Astrocyte (in vitro differentiated cells and primary cell): ENCODE measurements at regions not wholly inside any gene's neighbourhood (a gene's known extent, or its start where the extent isn't known, plus 50 kb on each side); places are given as distances from the start of the nearest gene placed in this dataset.

Experiments used
- DNase-seq: peaks from one replicate; pipeline ENCODE4 v3.0.0-alpha.2; 2010; ENCODE audit warnings: low read depth
- FAIRE-seq: peaks from 2 replicates; lab custom pipeline; 2011; peaks lifted over from hg19 to GRCh38; lab: Jason Lieb, UNC
- H2AFZ ChIP-seq: 2 replicates; pipeline ENCODE4 v1.6.0; 2012; ENCODE audit warnings: low read depth, low read length, inconsistent platforms
- H3K27ac ChIP-seq: 2 replicates; pipeline ENCODE4 v1.5.1; 2011; ENCODE audit warnings: low read depth, low read length, inconsistent platforms
- H3K27me3 ChIP-seq: 2 replicates; pipeline ENCODE4 v1.6.0; 2011; ENCODE audit warnings: low read length, inconsistent platforms; ENCODE audit not compliant: insufficient read depth
- H3K36me3 ChIP-seq: 2 replicates; pipeline ENCODE4 v1.5.1; 2011; ENCODE audit warnings: low read length, inconsistent platforms; ENCODE audit not compliant: insufficient read depth
- H3K4me1 ChIP-seq: 2 replicates; pipeline ENCODE4 v1.5.1; 2011; ENCODE audit warnings: low read length, inconsistent platforms; ENCODE audit not compliant: insufficient read depth
- H3K4me2 ChIP-seq: 2 replicates; pipeline ENCODE4 v1.6.0; 2012; ENCODE audit warnings: low read length, inconsistent platforms
- H3K4me3 ChIP-seq: 2 replicates; pipeline ENCODE4 v1.5.1; 2011; ENCODE audit warnings: low read depth, mild to moderate bottlenecking, low read length, inconsistent platforms; ENCODE audit not compliant: insufficient read depth
- H3K79me2 ChIP-seq: 2 replicates; pipeline ENCODE4 v1.6.0; 2012; ENCODE audit warnings: mild to moderate bottlenecking, low read length, inconsistent platforms; ENCODE audit not compliant: insufficient read depth
- H3K9ac ChIP-seq: 2 replicates; pipeline ENCODE4 v1.6.0; 2012; ENCODE audit warnings: mild to moderate bottlenecking, low read length, inconsistent platforms
- H3K9me3 ChIP-seq: 2 replicates; pipeline ENCODE4 v1.5.1; 2012; ENCODE audit warnings: low read depth, mild to moderate bottlenecking, low read length, inconsistent platforms; ENCODE audit not compliant: insufficient read depth
- H4K20me1 ChIP-seq: 2 replicates; pipeline ENCODE4 v1.6.0; 2012; ENCODE audit warnings: low read length, inconsistent platforms; ENCODE audit not compliant: insufficient read depth
- H3K27ac Mint-ChIP-seq: one replicate; pipeline ENCODE4 v1.8.0; 2021; ENCODE audit warnings: mild to moderate bottlenecking, mixed read lengths; ENCODE audit not compliant: unreplicated experiment
- H3K27me3 Mint-ChIP-seq: one replicate; pipeline ENCODE4 v1.8.0; 2021; ENCODE audit warnings: low read depth, mixed read lengths; ENCODE audit not compliant: unreplicated experiment
- H3K36me3 Mint-ChIP-seq: one replicate; pipeline ENCODE4 v1.8.0; 2021; ENCODE audit warnings: low read depth, mixed read lengths; ENCODE audit not compliant: unreplicated experiment
- H3K4me1 Mint-ChIP-seq: one replicate; pipeline ENCODE4 v1.8.0; 2021; ENCODE audit warnings: low read depth, mixed read lengths; ENCODE audit not compliant: unreplicated experiment
- H3K4me3 Mint-ChIP-seq: one replicate; pipeline ENCODE4 v1.8.0; 2021; ENCODE audit warnings: mild to moderate bottlenecking, moderate library complexity, mixed read lengths; ENCODE audit not compliant: unreplicated experiment
- H3K9me3 Mint-ChIP-seq: one replicate; pipeline ENCODE4 v1.8.0; 2021; ENCODE audit warnings: mild to moderate bottlenecking, mixed read lengths; ENCODE audit not compliant: unreplicated experiment
- CTCF ChIP-seq: IDR thresholded peaks from 2 replicates; pipeline ENCODE4 v1.5.1; 2011; ENCODE audit warnings: low read depth, mild to moderate bottlenecking, inconsistent platforms, low read length, moderate library complexity; ENCODE audit not compliant: insufficient read depth
- EZH2 ChIP-seq: IDR thresholded peaks from 2 replicates; pipeline ENCODE4 v1.6.1; 2012; ENCODE audit warnings: mild to moderate bottlenecking, low read length, inconsistent platforms; ENCODE audit not compliant: insufficient read depth

- TF ChIP-seq EZH2 (no peak), CTCF (no peak)
- H3K9me3 Mint-ChIP-seq, result peaks cover 4% of the 10 kb centered on the region
- H4K20me1 ChIP-seq, result no peaks in the 10 kb centered on the region
- peaks cover 12% of the 10 kb centered on the region for H3K27me3 ChIP-seq
- no peak overlapping the region for H3K4me3 ChIP-seq
- H3K27me3 Mint-ChIP-seq, result peaks cover 32% of the 10 kb centered on the region
- no peaks in the 10 kb centered on the region for H3K36me3 ChIP-seq
- H3K4me1 ChIP-seq, result no peaks in the 10 kb centered on the region
- no peak overlapping the region for H2AFZ ChIP-seq
- no peak overlapping the region for H3K27ac Mint-ChIP-seq
- no peaks in the 10 kb centered on the region for H3K9me3 ChIP-seq
- no peaks in the 10 kb centered on the region for H3K79me2 ChIP-seq
- H3K4me1 Mint-ChIP-seq, result no peaks in the 10 kb centered on the region
- no peak overlapping the region for H3K27ac ChIP-seq
- no peak for DNase-seq
- H3K4me2 ChIP-seq, result no peak overlapping the region
- FAIRE-seq, result no peak
- H3K9ac ChIP-seq, result no peak overlapping the region
- peaks cover 3% of the 10 kb centered on the region for H3K36me3 Mint-ChIP-seq
- no peak overlapping the region for H3K4me3 Mint-ChIP-seq
Measured at GRCh38 chr6:2454180-2454579, 208.8 kb upstream of the GMDS start.

- no peak overlapping the region for H3K4me3 Mint-ChIP-seq
- H3K27me3 Mint-ChIP-seq, result peaks cover 29% of the 10 kb centered on the region
- no peak overlapping the region for H3K27ac Mint-ChIP-seq
- peaks cover 3% of the 10 kb centered on the region for H3K4me1 Mint-ChIP-seq
- peaks cover 4% of the 10 kb centered on the region for H3K9me3 Mint-ChIP-seq
- Histone ChIP-seq H3K36me3 (no peaks in the 10 kb centered on the region), H3K4me3 (no peak overlapping the region), H3K9me3 (no peaks in the 10 kb centered on the region), H3K27me3 (peaks cover 15% of the 10 kb centered on the region), H2AFZ (no peak overlapping the region), H3K27ac (no peak overlapping the region), H3K4me1 (no peaks in the 10 kb centered on the region), H3K79me2 (no peaks in the 10 kb centered on the region), H3K4me2 (no peak overlapping the region), H4K20me1 (no peaks in the 10 kb centered on the region), H3K9ac (no peak overlapping the region)
- peaks cover 3% of the 10 kb centered on the region for H3K36me3 Mint-ChIP-seq
- DNase-seq, result no peak
- FAIRE-seq, result no peak
- TF ChIP-seq CTCF (no peak), EZH2 (no peak)
Measured at GRCh38 chr6:2450546-2450945, 205.1 kb upstream of the GMDS start.

- Mint-ChIP-seq H3K36me3 (peaks cover 3% of the 10 kb centered on the region), H3K4me1 (peaks cover 3% of the 10 kb centered on the region), H3K27ac (no peak overlapping the region), H3K9me3 (peaks cover 4% of the 10 kb centered on the region), H3K4me3 (no peak overlapping the region), H3K27me3 (peaks cover 25% of the 10 kb centered on the region)
- Histone ChIP-seq H3K9ac (no peak overlapping the region), H3K27ac (no peak overlapping the region), H4K20me1 (no peaks in the 10 kb centered on the region), H2AFZ (no peak overlapping the region), H3K36me3 (no peaks in the 10 kb centered on the region), H3K27me3 (peaks cover 15% of the 10 kb centered on the region), H3K9me3 (no peaks in the 10 kb centered on the region), H3K4me3 (no peak overlapping the region), H3K4me1 (no peaks in the 10 kb centered on the region), H3K79me2 (no peaks in the 10 kb centered on the region), H3K4me2 (no peak overlapping the region)
- DNase-seq (no peak), FAIRE-seq (no peak)
- TF ChIP-seq EZH2, result no peak
- TF ChIP-seq CTCF, result no peak
Measured at GRCh38 chr6:2449572-2449940, 204.2 kb upstream of the GMDS start.
